ENCODE measurements at regions not wholly inside any gene's neighbourhood (a gene's known extent, or its start where the extent isn't known, plus 50 kb on each side); places are given as distances from the start of the nearest gene placed in this dataset.

- no peak for TF ChIP-seq EP300 (IDR thresholded peaks at IDR 0.05)
- no peak for TF ChIP-seq POLR2AphosphoS5 (IDR thresholded peaks at IDR 0.05)
Observed at GRCh38 chr17:77600346-77600745, 358.2 kb upstream of the TNRC6C start.

Measured in upper lobe of left lung (tissue), 4 donors.